ENCODE measurements at regions not wholly inside any gene's neighbourhood (a gene's known extent, or its start where the extent isn't known, plus 50 kb on each side); places are given as distances from the start of the nearest gene placed in this dataset.
"Not testable (repeated sequence)": the region's sequence is repeated elsewhere in the genome, so short reads cannot be mapped to it uniquely, and the experiment has no call there.

GRCh38 chr15:85276921-85277320 lies 103.5 kb upstream of the AKAP13 start:
- Mint-ChIP-seq H3K27ac (no peak overlapping the region), H3K36me3 (no peaks in the 10 kb centered on the region), H3K4me1 (ENCODE audit: low read depth) (peaks cover 5% of the 10 kb centered on the region), H3K27me3 (no peaks in the 10 kb centered on the region), H3K9me3 (no peaks in the 10 kb centered on the region), H3K4me3 (no peak overlapping the region)
- intact Hi-C loops (cut with micrococcal nuclease) = no loop called here
- DNase-seq = no peak
- POLR2A ChIA-PET = no interaction called here
- CTCF ChIA-PET = interaction anchor here (1.0 kb wide), 1 partner anchor 108 kb away, joined by 3 read pairs; no protein-coding TSS in a partner anchor

DNA sequence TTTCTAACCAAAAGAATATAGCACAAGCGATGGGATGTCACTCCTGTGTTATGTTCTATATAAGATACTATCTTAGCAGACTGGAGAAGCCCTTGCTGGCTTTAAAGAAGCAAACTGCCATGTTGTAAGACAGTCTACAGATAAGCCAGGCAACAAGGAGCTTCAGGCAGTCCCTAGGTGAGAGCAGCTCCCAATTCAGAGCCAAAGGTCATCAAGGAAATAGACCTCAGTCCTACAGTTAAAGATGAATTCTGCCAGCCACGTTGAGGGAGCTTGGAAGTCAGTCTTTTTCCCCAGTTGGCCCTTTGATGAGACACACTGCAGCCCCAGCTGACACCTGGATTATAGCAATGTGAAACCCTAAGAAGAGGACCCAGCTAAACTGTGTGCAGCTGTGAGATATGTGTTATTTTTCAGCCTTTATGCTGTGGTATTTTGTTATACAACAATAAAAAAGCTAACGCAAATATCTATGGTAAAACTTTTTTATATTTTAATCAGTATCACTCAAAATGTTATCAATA lies 102.5 kb upstream of the AKAP13 start:
- no peak overlapping the region for H3K27ac Mint-ChIP-seq
- no peak overlapping the region for H3K4me3 Mint-ChIP-seq
- no peak for DNase-seq
- intact Hi-C loops (cut with micrococcal nuclease) = no loop called here
- H3K4me1 Mint-ChIP-seq (ENCODE audit: low read depth) = peaks cover 5% of the 10 kb centered on the region
- no peaks in the 10 kb centered on the region for H3K9me3 Mint-ChIP-seq
- no peaks in the 10 kb centered on the region for H3K27me3 Mint-ChIP-seq
- H3K36me3 Mint-ChIP-seq = no peaks in the 10 kb centered on the region
- ChIA-PET CTCF (interaction anchor here (1.0 kb wide), 1 partner anchor 109 kb away, joined by 3 read pairs; no protein-coding TSS in a partner anchor), POLR2A (no interaction called here)

DNA sequence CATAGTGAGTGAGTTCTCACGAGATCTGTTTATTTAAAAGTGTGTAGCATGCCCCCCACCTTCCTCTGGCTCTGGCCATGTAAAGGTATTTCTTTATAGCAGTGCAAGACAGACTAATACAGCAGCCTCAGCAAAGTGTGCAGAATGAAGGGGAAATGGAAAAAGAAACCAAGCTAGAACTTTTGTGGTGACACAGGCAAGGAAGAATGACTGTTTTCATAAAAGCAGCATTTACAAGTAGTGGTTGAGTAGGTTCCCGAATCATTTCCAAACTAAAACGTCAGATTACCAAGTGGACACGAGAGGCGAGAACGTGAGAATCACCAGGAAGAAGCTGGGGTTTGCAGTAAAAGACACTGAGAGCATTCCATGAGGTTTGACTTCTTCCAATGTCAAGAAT lies 100.2 kb upstream of the AKAP13 start:
- no peaks in the 10 kb centered on the region for H3K9me3 Mint-ChIP-seq
- peaks cover 5% of the 10 kb centered on the region for H3K4me1 Mint-ChIP-seq (ENCODE audit: low read depth)
- no peak overlapping the region for H3K27ac Mint-ChIP-seq
- intact Hi-C loops (cut with micrococcal nuclease) = no loop called here
- H3K36me3 Mint-ChIP-seq = no peaks in the 10 kb centered on the region
- no peaks in the 10 kb centered on the region for H3K27me3 Mint-ChIP-seq
- POLR2A ChIA-PET = no interaction called here
- no peak for DNase-seq
- CTCF ChIA-PET = interaction anchor here (0.6 to 1.2 kb wide), 2 partner anchors 10 to 244 kb away, joined by 3 to 4 read pairs; no protein-coding TSS in a partner anchor
- H3K4me3 Mint-ChIP-seq = no peak overlapping the region

GRCh38 chr15:85281293-85281882 lies 99.0 kb upstream of the AKAP13 start:
- ChIA-PET CTCF (interaction anchor here (0.7 kb wide), 1 partner anchor 15 kb away, joined by 3 read pairs; no protein-coding TSS in a partner anchor), POLR2A (no interaction called here)
- DNase-seq = no peak
- Mint-ChIP-seq H3K9me3 (no peaks in the 10 kb centered on the region), H3K36me3 (no peaks in the 10 kb centered on the region), H3K27me3 (no peaks in the 10 kb centered on the region), H3K27ac (no peak overlapping the region), H3K4me3 (no peak overlapping the region), H3K4me1 (ENCODE audit: low read depth) (peaks cover 5% of the 10 kb centered on the region)
- intact Hi-C loops (cut with micrococcal nuclease) = no loop called here

DNA sequence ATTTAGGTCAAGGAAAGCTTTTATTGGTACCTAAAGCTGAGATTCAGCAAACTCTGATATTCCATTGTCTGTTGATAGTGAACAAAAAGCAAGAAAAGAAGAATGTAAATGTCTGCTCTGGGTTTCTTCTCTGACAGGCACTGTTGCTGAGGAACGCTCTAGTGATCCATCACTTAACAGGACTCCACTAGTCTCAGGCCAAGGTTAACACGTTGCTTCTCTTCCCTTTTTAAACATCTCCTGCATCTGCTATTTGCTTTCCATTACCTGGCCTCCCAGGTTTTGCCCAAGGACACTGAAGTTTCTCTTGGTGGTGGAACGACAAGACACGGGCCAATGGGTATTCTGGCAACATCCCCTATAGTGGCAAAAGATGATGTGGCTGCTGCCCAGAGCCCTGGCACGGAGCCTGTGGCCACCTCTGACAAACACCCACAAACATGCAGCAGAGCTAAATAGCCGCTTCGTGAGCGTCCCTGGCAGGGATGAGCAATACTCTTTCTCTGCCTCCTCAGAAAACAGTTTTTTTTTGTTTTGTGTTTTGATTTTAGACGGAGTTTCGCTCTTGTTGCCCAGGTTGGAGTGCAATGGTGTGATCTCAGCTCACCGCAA lies 97.8 kb upstream of the AKAP13 start:
- CTCF ChIA-PET = interaction anchor here (1.0 kb wide), 1 partner anchor 14 kb away, joined by 3 read pairs; no protein-coding TSS in a partner anchor
- H3K4me3 Mint-ChIP-seq = no peak overlapping the region
- POLR2A ChIA-PET = no interaction called here
- H3K9me3 Mint-ChIP-seq = no peaks in the 10 kb centered on the region
- no peaks in the 10 kb centered on the region for H3K27me3 Mint-ChIP-seq
- H3K36me3 Mint-ChIP-seq = no peaks in the 10 kb centered on the region
- H3K27ac Mint-ChIP-seq = no peak overlapping the region
- intact Hi-C loops (cut with micrococcal nuclease) = no loop called here
- H3K4me1 Mint-ChIP-seq (ENCODE audit: low read depth) = peaks cover 5% of the 10 kb centered on the region
- no peak for DNase-seq

DNA sequence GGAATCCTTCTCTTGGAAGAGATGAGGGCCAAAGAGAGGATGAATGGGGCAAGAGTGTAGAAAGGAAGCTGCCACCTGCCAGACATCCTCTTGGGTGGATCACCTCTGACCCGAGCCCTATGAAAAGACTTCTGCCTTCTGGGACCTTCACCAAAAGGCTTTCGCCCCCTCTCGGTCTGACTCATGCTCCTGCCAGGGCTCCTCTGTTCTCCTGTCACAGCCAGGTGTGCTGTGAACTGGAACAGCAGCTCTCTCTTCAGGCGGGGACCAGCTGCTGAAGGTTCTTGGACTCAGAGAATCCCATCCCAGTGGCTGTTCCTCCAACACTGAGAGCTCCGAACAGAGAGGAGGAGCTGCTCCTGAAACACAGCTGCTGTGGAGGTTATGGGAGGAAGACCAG lies 96.6 kb upstream of the AKAP13 start:
- CTCF ChIA-PET; H3K4me3 Mint-ChIP-seq; H3K9me3 Mint-ChIP-seq; H3K36me3 Mint-ChIP-seq; H3K4me1 Mint-ChIP-seq (ENCODE audit: low read depth); POLR2A ChIA-PET; H3K27ac Mint-ChIP-seq; intact Hi-C loops (cut with micrococcal nuclease); DNase-seq; H3K27me3 Mint-ChIP-seq: not testable (repeated sequence)

DNA sequence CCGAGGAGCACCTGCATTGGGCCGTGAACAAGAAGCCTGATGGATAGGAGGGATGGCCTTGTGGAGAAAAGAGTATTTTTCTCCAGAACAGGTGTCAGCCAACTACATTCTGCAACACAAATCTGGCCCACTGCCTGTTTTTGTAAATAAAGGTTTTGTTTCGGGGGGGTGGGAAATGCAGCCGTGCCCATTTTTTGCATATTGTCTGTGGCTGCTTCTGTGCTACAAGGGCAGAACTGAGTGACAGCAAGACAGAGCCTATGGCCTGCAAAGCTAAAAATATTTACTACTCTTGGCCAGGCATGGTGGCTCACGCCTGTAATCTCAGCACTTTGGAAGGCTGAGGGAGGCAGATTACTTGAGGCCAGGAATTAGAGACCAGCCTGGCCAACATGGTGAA lies 95.9 kb upstream of the AKAP13 start:
- no peaks in the 10 kb centered on the region for H3K9me3 Mint-ChIP-seq
- CTCF ChIA-PET = no interaction called here
- H3K27ac Mint-ChIP-seq = no peak overlapping the region
- H3K4me3 Mint-ChIP-seq = no peak overlapping the region
- POLR2A ChIA-PET = interaction anchor here (0.6 kb wide), 1 partner anchor 100 kb away, joined by 3 read pairs; no protein-coding TSS in a partner anchor
- H3K4me1 Mint-ChIP-seq (ENCODE audit: low read depth) = peaks cover 5% of the 10 kb centered on the region
- no peaks in the 10 kb centered on the region for H3K36me3 Mint-ChIP-seq
- DNase-seq = no peak
- intact Hi-C loops (cut with micrococcal nuclease) = no loop called here
- H3K27me3 Mint-ChIP-seq = no peaks in the 10 kb centered on the region

DNA sequence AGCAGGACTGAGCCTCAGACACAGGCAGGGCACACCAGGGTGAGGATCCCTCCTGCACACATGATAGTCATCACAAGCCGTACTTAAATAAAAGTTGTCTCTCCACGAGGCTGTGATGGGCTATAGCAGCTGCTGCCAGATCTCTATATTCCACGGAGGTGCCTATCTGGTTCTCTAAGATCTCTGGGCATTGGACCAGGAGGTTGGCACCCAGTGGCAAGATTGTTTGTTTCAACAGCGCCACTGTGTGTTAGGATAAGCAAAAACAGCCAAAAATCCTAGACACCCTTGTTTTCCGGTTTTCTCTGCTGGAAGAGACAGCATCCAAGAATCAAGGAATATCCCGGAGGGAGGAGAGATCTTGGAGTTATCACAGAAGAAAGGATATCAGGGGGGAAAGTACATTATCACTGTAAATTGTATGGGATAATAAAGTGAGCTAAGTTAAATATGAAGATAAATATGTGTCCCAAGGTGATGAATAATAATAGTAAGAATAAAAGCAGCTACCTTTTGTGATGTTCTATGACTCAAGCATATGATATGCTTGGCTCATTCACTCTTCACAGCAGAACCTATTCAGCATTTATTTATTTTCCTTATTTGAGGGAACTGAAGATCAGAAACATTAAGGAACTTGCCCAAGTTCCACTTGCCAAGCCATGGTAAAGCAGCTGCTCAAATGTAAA lies 90.6 kb upstream of the AKAP13 start:
- intact Hi-C loops (cut with micrococcal nuclease) = loop anchor here (10.0 kb wide), 1 partner anchor 545 kb away; no protein-coding TSS in a partner anchor
- H3K36me3 Mint-ChIP-seq = no peaks in the 10 kb centered on the region
- no peaks in the 10 kb centered on the region for H3K4me1 Mint-ChIP-seq (ENCODE audit: low read depth)
- peak; percentile 24 for DNase-seq
- ChIA-PET CTCF (interaction anchor here (0.8 to 1.4 kb wide), 10 partner anchors 9 to 125 kb away, joined by 3 to 6 read pairs (median 4); no protein-coding TSS in a partner anchor), POLR2A (interaction anchor here (0.5 kb wide), 1 partner anchor 114 kb away, joined by 4 read pairs; no protein-coding TSS in a partner anchor)
- no peak overlapping the region for H3K4me3 Mint-ChIP-seq
- no peaks in the 10 kb centered on the region for H3K9me3 Mint-ChIP-seq
- H3K27me3 Mint-ChIP-seq = peaks cover 3% of the 10 kb centered on the region
- H3K27ac Mint-ChIP-seq = no peak overlapping the region

DNA sequence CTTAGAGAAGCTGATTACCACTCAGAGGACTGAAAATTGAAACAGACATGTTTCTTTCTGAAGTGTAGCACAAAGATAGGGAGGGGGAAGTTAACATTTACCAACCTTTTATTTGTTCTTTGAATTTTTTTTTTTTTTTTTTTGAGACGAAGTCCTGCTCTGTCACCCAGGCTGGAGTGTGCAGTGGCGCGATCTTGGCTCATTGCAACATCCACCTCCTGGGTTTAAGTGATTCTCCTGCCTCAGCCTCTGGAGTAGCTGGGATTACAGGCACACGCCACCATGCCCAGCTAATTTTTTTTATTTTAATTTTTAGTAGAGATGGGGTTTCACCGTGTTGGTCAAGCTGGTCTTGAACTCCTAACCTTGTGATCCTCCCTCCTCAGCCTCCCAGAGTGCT lies 87.8 kb upstream of the AKAP13 start:
- CTCF ChIA-PET = interaction anchor here (1.0 kb wide), 1 partner anchor 121 kb away, joined by 3 read pairs; no protein-coding TSS in a partner anchor

GRCh38 chr15:85296615-85297402 lies 83.6 kb upstream of the AKAP13 start:
- Mint-ChIP-seq H3K4me3 (peak overlapping the region; percentile 52), H3K27ac (no peak overlapping the region), H3K27me3 (no peaks in the 10 kb centered on the region), H3K36me3 (no peaks in the 10 kb centered on the region), H3K9me3 (no peaks in the 10 kb centered on the region), H3K4me1 (ENCODE audit: low read depth) (peaks cover 12% of the 10 kb centered on the region)
- peak; percentile 77 for DNase-seq
- CTCF ChIA-PET = interaction anchor here (0.6 to 3.7 kb wide), 59 partner anchors 9 to 794 kb away, joined by 3 to 55 read pairs (median 4); partner anchors contain the start of gene AKAP13
- POLR2A ChIA-PET = interaction anchor here (0.8 to 1.7 kb wide), 3 partner anchors 16 to 189 kb away, joined by 3 to 4 read pairs (median 3); no protein-coding TSS in a partner anchor
- intact Hi-C loops (cut with micrococcal nuclease) = loop anchor here (1.0 to 10.0 kb wide), 6 partner anchors 34 to 538 kb away; no protein-coding TSS in a partner anchor

More for the DNA sequence above, 87.8 kb upstream of the AKAP13 start:
- H3K27me3 Mint-ChIP-seq, H3K4me3 Mint-ChIP-seq, DNase-seq, POLR2A ChIA-PET, H3K9me3 Mint-ChIP-seq, H3K27ac Mint-ChIP-seq, H3K36me3 Mint-ChIP-seq: not testable (repeated sequence)
- intact Hi-C loops (cut with micrococcal nuclease) = loop anchor here (10.0 kb wide), 1 partner anchor 542 kb away; no protein-coding TSS in a partner anchor
- H3K4me1 Mint-ChIP-seq (ENCODE audit: low read depth) = peaks cover 12% of the 10 kb centered on the region

DNA sequence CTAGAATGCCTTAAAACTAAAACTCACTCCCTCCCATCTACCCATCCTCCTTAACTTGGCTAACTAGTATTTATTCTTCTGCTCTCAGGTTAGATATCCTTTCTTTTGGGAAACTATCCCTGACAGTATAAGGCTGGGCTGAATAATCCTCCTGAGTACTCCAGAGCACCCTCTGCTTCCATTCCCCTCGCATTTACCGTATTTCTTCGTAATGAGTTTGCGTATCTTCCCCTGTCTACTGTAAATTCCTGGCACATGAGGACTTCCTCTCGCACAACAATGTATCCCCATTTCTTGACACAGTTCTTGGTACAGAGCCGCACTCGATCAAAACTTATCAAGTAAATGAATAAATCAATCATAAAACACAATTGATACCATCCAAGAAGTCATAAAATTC lies 82.9 kb upstream of the AKAP13 start:
- CTCF ChIA-PET = interaction anchor here (0.8 to 3.7 kb wide), 17 partner anchors 11 to 349 kb away, joined by 3 to 55 read pairs (median 8); no protein-coding TSS in a partner anchor
- Mint-ChIP-seq H3K9me3 (no peaks in the 10 kb centered on the region), H3K27me3 (no peaks in the 10 kb centered on the region), H3K4me1 (ENCODE audit: low read depth) (peaks cover 12% of the 10 kb centered on the region), H3K4me3 (no peak overlapping the region), H3K27ac (no peak overlapping the region), H3K36me3 (no peaks in the 10 kb centered on the region)
- intact Hi-C loops (cut with micrococcal nuclease) = loop anchor here (2.0 to 10.0 kb wide), 4 partner anchors 33 to 537 kb away; no protein-coding TSS in a partner anchor
- no peak for DNase-seq
- POLR2A ChIA-PET = interaction anchor here (1.7 kb wide), 1 partner anchor 116 kb away, joined by 4 read pairs; no protein-coding TSS in a partner anchor
